GM21723 (cell line): ENCODE measurements at regions not wholly inside any gene's neighbourhood (a gene's known extent, or its start where the extent isn't known, plus 50 kb on each side); places are given as distances from the start of the nearest gene placed in this dataset.
"Not testable (repeated sequence)": the region's sequence is repeated elsewhere in the genome, so short reads cannot be mapped to it uniquely, and the experiment has no call there.

Experiments used
- ATAC-seq: cut with Tn5 transposase; IDR thresholded peaks from one replicate; pipeline ENCODE4 v1.9.1; 2021; ENCODE audit warnings: mild to moderate bottlenecking, moderate library complexity; ENCODE audit not compliant: unreplicated experiment

DNA sequence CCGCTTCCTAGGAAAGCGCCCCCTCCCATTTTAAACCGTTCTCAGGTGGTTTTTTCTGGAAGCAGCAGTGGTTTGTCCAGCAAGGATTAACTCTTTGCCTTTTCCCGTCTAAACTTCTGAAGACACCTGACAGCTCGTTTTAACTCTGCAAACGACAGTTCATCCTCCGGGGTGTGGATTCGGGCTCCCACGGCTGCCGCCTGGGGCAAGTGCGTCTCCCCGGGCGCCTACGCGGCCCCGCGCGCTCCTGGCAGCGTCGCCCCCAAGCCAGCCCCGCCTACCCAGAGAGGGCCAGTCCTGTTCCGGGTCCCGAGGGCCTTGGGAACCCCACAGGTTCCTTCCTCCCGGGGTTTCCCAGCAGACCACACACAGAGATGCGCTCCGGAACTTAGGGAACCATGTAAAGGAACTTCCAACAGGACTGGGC, 54.4 kb downstream of the PRR18 start:
- no peak for ATAC-seq

DNA sequence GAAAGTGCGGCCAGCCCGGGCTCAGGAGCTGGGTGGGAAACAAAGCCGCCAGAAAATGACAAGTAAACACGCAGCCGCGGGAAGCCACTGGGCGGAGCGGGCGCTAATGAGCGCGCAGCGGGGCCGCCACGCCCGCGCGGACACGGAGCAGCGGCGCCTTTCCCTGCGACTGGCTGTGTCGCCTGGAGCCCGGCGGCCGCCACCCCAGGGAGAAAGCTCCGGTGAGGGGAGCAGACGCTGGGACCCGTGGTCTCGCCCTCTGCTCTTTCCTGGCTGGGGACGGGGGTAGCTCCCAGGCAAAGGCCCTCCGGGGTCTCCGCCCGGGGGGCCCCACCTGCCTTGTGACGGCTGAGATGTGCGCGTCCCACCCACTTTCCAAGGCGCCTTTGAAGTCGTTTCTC, 54.9 kb downstream of the PRR18 start:
- no peak for ATAC-seq

DNA sequence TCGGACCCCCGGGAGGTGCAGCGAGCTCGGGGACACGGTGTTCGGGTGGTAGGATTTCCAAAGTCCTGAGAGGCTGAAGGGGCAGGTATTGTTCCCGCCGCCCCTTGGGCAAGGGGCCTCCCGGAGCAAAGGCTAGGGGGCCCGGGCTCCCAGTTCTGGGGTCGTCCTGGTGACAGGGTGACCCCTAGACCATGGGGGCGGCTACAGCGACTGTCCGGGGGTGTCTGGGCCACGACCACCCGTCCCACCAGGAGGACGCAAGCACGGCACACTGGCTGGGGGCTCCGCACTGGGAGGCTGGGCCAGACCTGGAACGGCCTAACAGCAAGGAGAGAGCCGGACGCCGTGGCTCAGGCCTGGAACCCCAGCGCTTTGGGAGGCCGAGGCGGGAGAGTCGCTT, 55.6 kb downstream of the PRR18 start:
- no peak for ATAC-seq

DNA sequence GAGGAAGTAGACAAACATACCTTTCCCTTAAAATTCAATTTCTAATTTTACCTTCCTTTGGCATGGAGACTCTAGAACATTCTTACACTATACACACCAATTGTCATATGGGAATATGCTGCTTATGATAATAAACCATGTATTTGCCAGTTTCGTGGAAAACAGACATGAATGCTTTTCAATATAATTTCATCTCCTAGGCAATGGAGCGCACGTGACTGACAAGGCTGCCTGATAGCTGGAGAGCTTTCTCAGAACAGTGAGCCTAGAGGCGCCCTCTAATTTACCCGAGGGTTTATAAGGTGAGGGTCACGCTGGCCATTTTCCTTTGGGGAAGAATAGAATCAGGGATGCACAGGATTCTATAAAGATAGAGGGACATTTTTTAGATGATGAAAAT, 56.5 kb downstream of the PRR18 start:
- no peak for ATAC-seq

DNA sequence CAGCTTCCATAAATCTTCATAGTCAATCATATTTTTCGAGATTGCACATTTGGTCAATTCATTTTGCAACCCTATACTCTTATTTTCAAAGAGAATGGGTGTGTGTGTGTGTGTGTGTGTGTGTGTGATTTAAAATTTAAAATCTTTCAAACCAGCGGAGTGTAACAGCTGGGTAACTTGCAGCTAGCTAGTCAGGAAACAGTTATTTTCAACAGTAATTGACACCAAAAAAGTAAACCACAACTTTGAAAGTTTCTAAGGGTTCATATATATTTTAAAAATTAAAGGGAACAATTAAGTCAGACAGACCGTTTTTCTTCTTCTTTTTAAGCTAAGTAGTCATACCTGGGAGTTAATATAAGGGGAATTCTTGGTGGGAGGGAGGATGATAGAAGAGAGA, 57.0 kb downstream of the PRR18 start:
- no peak for ATAC-seq

DNA sequence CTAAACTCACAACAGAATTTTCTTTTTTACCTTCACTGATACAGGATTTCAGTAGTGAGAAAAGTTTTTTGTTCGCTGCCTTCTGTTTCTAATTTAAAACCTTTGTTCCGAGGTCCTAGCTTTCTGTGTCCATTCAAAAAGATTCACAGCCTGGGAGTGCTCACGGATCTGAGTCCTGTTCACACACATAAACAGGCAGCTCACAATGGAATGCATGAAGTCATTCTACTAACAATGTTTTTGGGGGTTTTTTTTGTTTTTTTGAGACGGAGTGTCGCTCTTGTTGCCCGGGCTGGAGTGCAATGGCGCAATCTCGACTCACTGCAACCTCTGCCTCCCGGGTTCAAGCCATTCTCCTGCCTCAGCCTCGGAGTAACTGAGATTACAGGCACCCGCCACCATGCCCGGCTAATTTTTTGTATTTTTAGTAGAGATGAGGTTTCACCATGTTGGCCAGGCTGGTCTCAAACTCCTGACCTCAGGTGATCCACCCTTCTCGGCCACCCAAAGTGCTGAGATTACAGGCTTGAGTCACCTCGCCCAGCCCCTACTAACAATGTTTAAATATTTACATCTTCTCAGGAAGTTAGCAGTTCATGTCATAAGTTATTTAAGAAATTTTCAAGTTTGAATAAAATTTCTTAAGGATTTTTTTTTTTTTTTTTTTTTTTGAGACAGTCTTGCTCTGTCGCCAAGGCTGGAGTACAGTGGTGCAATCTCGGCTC, 59.0 kb downstream of the PRR18 start:
- not testable (repeated sequence) for ATAC-seq

DNA sequence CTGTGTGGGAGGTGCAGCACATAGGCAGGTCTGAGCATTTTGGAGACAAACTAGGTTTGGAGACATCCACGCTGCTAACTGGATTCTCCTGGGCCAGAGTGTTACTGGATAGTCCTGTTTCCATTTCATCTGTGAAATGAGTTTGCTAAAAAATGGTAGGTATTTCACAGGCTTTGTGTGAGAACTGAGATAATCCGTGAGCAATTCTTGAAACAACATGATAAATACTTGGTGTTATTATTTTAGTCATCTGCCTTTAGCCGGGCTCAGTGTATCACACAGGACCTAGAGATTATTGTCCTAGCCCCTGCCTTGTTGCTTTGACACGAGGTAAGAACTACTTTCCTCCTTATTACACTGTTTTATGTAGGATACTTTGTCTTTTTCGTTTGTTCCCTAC, 63.0 kb downstream of the PRR18 start:
- ATAC-seq: no peak

DNA sequence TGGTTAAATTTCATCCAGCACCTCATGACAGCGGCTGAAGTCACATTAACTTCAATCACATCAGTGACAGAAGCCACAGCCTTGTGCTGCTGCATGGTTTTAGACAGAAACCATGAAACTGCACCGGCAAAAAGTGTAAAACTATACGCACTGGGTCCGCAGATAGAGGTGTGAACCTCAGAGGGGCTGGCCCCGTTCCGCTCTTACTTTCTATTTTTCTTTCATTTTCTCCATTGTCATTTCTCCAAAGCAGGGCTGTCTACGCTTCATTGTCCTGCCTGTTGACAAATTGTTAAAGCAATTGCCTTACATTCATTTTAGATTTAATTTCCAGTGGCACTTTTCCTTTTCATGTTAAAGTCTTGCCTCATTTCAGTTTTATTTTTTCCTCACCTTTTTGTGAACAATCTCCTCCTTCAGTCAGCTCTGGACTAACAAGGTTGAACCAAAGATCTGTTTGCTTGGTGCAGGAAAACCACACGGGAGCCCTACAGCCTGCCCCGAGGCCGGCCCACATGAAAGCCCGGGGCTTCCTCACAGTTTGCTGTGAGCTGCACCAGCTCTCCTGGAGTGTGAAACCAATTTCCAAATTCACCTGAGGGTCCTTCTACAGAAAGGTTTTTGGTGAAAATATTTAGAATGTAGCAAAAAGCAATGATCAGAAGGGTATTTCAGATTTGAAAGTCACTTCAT, 63.7 kb downstream of the PRR18 start:
- peak; percentile 99 for ATAC-seq

DNA sequence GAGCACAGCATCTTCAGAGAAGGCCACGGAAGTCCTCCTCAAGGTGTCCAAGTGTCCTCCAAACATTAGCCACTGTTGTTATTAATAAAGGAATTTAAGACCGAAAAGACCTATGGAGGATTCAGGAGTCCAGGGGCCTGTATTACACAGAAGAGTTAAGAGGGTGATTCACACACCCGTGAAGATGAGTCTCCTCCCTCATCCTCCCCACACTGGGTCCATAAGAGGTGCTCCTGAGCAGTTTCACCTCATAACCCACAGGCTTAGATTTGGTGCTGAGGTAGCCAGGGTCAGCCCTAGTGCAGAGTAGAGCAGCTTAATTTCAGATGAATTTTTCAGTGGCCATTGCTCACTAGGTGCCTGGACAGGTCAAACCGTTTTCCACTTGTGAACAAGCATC, 65.3 kb downstream of the PRR18 start:
- ATAC-seq: no peak

DNA sequence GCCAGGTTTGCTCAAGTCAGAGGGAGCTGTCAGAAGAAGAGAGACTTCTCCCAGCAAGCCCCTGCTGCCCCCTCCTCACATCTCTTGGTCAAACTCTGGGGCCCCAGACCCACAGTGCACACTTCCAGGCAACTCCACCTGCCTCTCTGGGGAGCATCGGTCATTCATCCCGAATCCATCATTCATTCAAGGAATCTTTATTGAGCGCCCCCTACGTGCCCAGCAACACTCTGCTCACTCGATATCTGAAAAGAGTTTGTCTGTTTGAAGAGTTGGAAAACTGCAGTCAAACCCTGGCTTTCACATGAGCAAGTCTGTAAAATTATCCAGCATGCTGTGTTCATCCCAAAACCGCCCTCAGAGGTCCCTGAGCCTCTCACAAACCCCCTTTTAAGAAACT, 66.2 kb downstream of the PRR18 start:
- no peak for ATAC-seq

DNA sequence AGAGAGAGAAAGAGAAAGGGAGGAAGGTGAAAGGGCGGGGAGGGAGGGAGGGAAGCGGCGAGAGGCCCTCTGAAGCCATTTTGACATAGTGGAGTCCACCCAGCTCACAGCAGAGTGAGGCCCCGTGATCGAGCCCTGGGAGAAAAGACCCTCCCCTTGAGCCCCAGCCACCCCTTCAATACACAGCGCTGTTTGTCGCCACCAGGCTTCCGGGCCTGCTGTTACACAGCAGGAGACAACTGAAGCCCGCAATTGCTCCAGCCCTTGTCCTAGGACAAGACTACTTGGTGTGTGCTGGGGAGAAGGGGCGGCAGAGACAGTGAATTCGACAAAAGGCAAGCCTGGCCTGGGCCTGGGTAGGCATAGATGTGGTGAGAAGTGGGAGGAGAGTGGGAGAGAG, 67.3 kb downstream of the PRR18 start:
- no peak for ATAC-seq

DNA sequence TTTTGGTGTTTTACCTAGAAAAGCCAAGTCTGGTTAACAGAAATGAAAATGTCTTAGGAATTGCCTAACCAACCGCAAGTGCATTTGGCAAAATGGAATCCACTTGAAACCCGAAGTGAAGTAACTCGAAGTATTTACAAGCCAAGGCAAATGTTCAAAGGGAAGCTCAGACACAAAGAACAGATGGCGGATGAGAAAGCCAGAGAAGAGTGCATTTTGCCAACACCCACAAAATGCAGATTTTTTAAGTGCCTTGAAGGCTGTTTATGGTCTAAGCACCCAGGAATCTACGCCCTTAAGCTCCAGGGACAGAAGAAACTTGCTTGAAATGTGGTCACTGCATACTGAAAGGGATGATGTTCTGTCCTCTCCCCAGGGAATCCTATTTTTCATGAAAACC, 70.0 kb upstream of the TBXT start:
- ATAC-seq: no peak

DNA sequence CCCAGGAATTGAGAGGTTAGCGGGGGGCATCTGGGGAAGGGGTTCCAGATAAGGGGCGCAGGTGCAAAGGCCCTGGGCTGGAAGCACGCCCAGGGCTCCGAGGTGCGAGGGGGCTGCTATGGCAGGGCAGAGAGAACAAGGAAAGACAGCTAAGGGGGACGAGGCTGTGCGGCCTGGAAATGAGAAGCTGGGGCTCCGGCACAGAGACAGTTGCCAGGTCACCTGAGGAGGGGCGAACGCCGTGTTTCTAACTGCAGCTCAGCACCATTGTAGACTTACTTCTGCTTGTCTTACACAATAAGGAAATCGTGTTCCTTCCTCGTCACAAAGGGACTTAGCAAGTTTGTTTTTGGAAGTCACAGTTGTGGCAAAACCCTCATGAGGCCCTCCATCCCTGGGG, 68.9 kb upstream of the TBXT start:
- ATAC-seq: no peak

DNA sequence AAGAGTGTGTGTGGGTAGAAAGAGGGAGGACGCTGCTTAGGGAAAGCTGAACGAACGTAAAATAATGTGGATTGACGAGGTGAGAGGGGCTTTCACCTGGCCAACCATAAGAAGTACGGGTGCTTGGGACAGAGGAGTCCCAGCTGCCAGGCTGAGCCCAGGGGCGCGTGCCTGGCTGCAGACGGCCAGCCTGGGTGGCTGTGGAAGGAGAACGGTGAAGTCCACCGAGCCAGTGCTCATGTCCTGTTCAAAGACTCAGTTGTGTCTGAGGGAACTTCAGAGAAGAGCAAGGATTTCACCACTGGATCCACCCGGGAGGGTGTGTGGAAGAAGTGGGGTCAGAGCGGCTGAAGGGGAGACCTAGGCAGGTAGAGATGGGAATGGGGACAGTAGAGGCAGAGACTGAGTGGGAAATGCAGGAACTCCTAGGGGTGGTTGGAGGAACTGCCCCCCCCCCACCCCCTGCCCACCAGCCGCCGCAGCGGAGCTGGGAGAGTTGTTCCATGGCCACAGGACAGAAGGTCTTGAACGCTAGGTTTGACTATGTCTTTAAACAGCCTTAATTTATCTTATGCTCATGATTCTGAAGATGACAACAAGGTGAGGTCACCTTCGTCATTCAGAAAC, 68.1 kb upstream of the TBXT start:
- ATAC-seq: no peak

DNA sequence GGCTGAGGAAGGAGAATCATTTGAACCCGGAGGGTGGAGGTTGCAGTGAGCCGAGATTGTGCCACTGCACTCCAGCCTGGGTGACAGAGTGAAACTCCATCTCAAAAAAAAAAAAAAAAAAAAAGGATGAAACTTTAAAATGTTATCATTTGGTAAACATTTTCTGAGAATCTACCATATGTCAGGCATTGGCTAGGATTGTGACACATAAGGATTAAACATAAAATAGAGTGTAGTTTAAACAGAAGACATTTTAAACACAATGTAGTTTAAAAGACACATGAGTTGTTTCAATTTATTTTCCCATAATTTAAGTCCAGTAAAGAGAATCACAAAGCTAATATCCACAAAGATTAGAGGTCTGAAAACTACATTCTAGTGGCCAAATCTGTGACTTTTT, 63.5 kb upstream of the TBXT start:
- not testable (repeated sequence) for ATAC-seq

DNA sequence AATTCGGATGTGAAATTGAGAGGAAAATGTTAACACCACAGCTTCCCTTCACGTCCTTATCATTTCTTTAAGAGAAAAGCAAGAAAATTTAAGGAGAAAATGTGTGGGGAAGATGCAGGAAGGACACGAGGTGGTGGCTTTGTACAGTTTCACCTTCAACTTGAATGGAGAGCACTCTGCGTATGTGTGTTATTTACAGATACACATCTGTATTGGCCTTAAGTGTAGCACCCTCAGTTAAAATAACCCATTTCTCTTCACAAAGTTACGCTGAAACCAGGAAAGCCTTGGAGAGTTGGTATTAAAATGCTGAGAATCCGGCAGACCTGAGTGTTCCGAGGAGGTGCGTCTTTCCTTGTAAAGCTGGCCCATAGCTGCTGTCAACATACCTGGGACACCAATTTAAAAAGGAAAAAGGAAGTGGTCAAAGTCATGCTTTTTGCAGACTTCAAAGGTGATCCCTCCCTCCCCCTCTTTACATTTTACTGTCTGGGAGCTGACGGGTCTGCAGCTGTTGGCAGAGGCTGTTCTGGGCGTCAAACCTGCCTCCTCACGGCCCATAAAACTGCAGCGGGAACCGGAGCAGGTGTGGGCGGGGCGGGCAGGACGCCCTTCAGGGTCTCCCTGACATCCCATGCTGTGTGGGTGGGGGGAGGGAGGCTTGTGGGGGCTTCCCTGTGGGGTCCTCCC, 61.3 kb upstream of the TBXT start:
- ATAC-seq: no peak

DNA sequence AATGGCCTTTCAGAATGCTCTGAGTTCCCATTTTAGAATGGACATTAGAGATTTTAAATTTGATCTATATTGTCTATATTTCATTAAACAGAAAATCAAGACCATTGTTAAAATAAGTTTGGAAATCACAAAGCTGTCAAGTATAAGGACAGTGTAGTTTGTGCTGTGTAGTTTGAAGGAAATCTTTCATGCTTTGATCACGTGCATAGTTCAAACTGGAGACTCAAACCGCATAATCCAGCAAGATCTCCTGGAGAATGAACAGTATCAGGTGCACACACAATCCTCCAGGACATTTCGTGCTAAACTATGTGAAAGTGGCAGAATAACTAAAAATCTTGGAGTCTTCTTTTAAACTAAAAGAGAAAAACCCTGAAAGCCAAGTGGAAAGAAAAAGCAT, 60.8 kb upstream of the TBXT start:
- no peak for ATAC-seq

DNA sequence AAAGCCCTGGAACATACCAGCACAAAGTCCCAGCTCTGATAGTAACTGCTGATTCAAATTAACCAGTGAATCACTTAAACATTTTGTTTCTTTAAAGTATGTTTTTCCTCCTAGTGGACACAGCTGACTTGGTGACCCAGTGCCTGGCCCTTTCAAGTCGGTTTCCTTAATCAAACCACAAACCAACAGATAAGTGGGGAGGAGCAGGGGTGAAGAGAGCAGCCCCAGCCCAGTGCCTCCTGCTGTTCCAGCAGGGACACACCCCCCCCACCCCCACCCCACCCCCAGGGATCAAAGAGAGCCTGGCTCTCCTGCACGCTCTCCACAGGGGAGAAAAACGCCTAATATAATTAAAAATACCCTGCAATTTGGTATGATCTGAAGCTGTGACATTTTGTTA, 55.4 kb upstream of the TBXT start:
- no peak for ATAC-seq

DNA sequence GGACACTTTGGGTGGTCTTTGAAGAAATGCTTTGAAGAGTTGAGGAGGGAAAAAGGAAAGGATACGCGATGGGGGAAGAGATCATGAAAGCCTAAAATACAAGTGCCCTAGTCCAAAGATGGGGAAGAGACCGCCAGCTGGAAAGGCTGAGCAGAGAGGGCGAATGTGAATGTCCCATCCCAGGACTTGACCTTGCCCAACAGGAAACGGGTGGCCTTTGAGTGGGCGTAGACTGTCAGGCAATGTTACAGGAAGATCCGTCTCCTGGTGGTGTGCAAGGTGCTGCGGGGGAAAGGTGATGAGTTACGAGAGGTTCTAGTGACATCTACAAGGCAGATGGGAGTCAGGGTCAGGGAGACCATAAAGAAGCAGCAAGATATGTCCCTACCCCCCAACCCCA, 55.0 kb upstream of the TBXT start:
- ATAC-seq: no peak

DNA sequence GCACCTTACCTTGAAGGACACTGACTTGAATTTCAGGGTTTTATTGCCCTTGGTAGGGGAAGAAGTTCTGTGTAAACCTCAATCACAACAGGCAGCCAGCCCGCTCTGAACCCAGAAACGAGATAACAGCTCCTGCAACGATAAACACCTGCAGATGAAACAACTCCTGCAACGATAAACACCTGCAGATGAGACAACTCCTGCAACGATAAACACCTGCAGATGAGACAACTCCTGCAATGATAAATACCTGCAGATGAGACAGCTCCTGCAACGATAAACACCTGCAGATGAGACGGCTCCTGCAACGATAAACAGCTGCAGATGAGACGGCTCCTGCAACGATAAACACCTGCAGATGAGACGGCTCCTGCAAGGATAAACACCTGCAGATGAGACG, 54.0 kb upstream of the TBXT start:
- no peak for ATAC-seq

DNA sequence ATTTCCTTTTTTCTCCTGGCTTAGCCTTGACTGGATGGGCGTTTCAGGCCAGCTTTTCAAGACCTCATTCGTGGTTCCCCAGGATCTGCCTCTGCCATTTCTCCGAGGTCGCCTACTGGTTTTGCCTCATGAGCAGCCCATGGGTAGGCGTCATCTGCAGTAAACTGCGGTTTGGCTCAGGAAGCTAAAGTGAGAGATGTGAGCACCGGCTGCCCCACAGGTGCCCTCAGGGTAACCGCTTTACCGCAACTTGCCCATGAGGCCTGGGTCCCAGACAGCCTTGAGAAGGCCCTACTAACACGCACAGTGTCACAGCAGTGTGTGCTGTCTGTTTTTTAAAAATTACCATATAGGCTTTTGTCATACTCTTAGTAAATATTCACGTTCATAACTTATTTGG, 53.4 kb upstream of the TBXT start:
- ATAC-seq: no peak
